GM11168 (cell line): ENCODE measurements at regions not wholly inside any gene's neighbourhood (a gene's known extent, or its start where the extent isn't known, plus 50 kb on each side); places are given as distances from the start of the nearest gene placed in this dataset.

Experiments
- in situ Hi-C: fragments of 300-500 bp; cut with MboI; formaldehyde crosslinking; loops from one replicate; pipeline ENCODE4 v1.12.0; 2022; ENCODE audit warnings: low sequenced_read_pairs; ENCODE audit not compliant: unreplicated experiment

DNA sequence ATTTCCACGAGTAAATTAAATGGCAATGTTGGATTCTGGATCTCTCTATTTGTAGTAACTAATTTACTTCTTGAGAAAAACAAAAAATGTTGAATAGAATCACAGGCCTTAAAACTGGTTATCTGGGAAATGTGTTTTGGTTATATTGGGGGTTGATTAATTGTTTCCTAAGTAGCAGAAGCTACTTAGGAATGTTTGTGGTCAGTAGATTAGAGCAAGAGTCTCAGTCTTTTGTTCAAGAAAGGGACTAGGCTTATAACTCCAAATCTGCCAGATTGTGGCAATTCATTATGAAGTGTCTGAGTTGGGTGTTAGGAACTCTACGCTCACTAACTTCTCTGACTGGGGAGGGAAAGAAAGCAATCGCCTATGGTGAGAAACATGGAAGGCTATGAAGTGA is 244.3 kb upstream of the PHYHIPL start:
- in situ Hi-C loops, result loop anchor here (25.0 kb wide), 1 partner anchor 280 kb away; no protein-coding TSS in a partner anchor

GRCh38 chr10:58932577-58933314 is 243.7 kb upstream of the PHYHIPL start:
- in situ Hi-C loops, result loop anchor here (25.0 kb wide), 1 partner anchor 280 kb away; no protein-coding TSS in a partner anchor

- in situ Hi-C loops, result loop anchor here (25.0 kb wide), 1 partner anchor 276 kb away; no protein-coding TSS in a partner anchor
Observed at GRCh38 chr10:58936364-58936763, 240.1 kb upstream of the PHYHIPL start.

GRCh38 chr10:58937423-58937822 is 239.0 kb upstream of the PHYHIPL start:
- in situ Hi-C loops, result loop anchor here (25.0 kb wide), 1 partner anchor 275 kb away; no protein-coding TSS in a partner anchor

- in situ Hi-C loops, result loop anchor here (25.0 kb wide), 1 partner anchor 270 kb away; no protein-coding TSS in a partner anchor
Observed at GRCh38 chr10:58942724-58943123, 233.7 kb upstream of the PHYHIPL start.

GRCh38 chr10:58943256-58943890 is 233.1 kb upstream of the PHYHIPL start:
- in situ Hi-C loops, result loop anchor here (25.0 kb wide), 1 partner anchor 269 kb away; no protein-coding TSS in a partner anchor

GRCh38 chr10:58943960-58944359 is 232.5 kb upstream of the PHYHIPL start:
- in situ Hi-C loops, result loop anchor here (25.0 kb wide), 1 partner anchor 268 kb away; no protein-coding TSS in a partner anchor

GRCh38 chr10:58948303-58948702 is 228.1 kb upstream of the PHYHIPL start:
- in situ Hi-C loops, result loop anchor here (25.0 kb wide), 1 partner anchor 264 kb away; no protein-coding TSS in a partner anchor

DNA sequence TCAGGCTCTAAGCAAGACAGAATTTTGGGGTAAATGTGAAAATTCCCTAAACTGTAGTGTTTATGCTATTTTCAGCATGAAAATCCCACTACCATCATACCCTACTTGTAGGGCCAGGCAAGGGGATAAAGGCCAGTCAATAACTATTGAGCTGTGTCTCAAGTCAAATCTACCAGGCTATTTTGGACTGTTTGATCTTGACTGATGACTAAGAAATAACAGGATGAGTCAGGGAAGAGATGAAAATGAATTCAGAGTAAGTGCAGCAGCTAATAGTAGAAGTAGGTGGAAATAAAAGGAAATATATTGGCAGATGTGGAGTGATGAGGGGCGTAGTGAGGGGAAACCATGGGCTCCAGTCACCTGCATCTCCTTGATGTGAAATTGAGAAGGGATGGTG is 225.8 kb upstream of the PHYHIPL start:
- in situ Hi-C loops, result loop anchor here (25.0 kb wide), 1 partner anchor 662 kb away; no protein-coding TSS in a partner anchor

GRCh38 chr10:58951087-58951486 is 225.4 kb upstream of the PHYHIPL start:
- in situ Hi-C loops, result loop anchor here (25.0 kb wide), 1 partner anchor 661 kb away; no protein-coding TSS in a partner anchor

- in situ Hi-C loops, result loop anchor here (25.0 kb wide), 1 partner anchor 661 kb away; no protein-coding TSS in a partner anchor
Observed at GRCh38 chr10:58951746-58952145, 224.7 kb upstream of the PHYHIPL start.

- in situ Hi-C loops, result loop anchor here (25.0 kb wide), 1 partner anchor 660 kb away; no protein-coding TSS in a partner anchor
Observed at GRCh38 chr10:58952162-58952601, 224.3 kb upstream of the PHYHIPL start.

GRCh38 chr10:58952747-58953466 is 223.5 kb upstream of the PHYHIPL start:
- in situ Hi-C loops, result loop anchor here (25.0 kb wide), 1 partner anchor 659 kb away; no protein-coding TSS in a partner anchor

DNA sequence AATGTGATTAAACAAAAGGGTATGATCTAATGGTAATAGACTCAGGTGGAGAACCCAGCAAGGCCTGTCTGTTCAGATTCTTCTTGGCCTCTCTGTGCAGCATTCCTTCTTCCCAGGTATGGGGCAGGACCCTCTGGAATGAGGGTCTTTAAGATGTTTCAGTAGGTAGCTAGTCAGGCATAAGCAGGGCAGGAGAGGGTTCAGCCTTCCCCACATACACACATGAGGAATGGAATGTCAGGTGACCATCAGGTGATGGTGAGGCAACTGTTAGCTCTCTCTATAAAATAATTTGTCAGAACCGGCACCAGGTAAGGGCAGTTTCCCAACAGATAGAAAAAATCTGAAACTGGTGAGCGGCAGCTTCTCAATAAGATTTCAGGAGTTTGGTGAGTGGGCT is 222.3 kb upstream of the PHYHIPL start:
- in situ Hi-C loops, result loop anchor here (25.0 kb wide), 1 partner anchor 658 kb away; no protein-coding TSS in a partner anchor

DNA sequence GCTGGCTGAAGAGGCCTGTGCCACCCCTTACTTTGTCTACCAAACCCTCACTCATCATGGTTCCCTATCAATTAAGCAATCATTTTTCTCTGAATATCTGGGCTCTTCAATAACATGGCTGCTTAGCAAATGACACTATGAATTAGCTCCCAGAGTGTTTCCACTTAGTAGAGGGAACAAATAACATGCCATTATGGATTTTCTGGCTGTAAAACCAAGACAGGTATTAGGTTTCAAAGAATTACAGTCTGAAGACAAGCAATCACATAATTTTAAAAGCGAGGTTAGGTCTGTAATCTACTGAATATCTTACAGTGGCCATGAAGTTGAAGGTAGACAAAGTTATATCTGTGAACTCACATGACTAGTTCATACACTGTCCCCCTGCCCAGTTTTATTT is 220.8 kb upstream of the PHYHIPL start:
- in situ Hi-C loops, result loop anchor here (25.0 kb wide), 1 partner anchor 657 kb away; no protein-coding TSS in a partner anchor

- in situ Hi-C loops, result loop anchor here (25.0 kb wide), 1 partner anchor 655 kb away; no protein-coding TSS in a partner anchor
Observed at GRCh38 chr10:58956926-58957325, 219.5 kb upstream of the PHYHIPL start.

- in situ Hi-C loops, result loop anchor here (25.0 kb wide), 1 partner anchor 655 kb away; no protein-coding TSS in a partner anchor
Observed at GRCh38 chr10:58957517-58957916, 218.9 kb upstream of the PHYHIPL start.

GRCh38 chr10:58963101-58963534 is 213.3 kb upstream of the PHYHIPL start:
- in situ Hi-C loops, result loop anchor here (25.0 kb wide), 1 partner anchor 649 kb away; no protein-coding TSS in a partner anchor

DNA sequence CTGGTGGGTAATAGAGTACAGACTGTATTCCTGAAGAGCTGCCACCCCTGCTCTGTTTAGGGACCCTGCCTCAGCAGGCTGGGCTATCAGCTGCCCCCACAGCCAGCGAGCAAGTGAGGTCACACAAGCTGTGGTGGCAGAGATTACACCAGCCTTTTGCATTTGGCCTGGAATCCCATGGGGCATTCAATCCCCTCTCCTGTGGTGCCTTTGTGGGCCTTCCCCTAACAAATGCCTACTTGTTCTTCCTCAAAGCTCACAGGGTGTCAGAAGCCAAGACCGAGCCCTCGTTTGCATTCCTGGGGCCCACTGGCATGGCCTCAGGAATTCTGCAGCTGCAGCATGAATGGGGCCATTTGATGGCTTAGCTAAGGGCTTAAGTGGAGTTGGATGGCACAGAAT is 212.7 kb upstream of the PHYHIPL start:
- in situ Hi-C loops, result loop anchor here (25.0 kb wide), 1 partner anchor 649 kb away; no protein-coding TSS in a partner anchor
